CD14-positive monocyte (primary cell): ENCODE measurements at regions not wholly inside any gene's neighbourhood (a gene's known extent, or its start where the extent isn't known, plus 50 kb on each side); places are given as distances from the start of the nearest gene placed in this dataset.

Experiments
- DNase-seq, 3 donors: peaks; one replicate each; pipeline ENCODE4 v3.0.0-alpha.2; 2011 to 2022
- H2AFZ ChIP-seq: 2 replicates; pipeline ENCODE4 v1.6.0; 2012; ENCODE audit warnings: mild to moderate bottlenecking, low read depth, low read length, inconsistent platforms; ENCODE audit not compliant: insufficient read depth, poor library complexity, severe bottlenecking
- H3K27ac ChIP-seq, 2 donors: 1 replicate in 1 of 2; 2 replicates in 1 of 2; pipeline ENCODE4 v1.5.1; 2012 to 2013; ENCODE audit warnings: low read length in 2 of 2, control low read depth in 1 of 2, inconsistent platforms in 1 of 2, low read depth in 1 of 2, mild to moderate bottlenecking in 1 of 2
- H3K27me3 ChIP-seq, 2 donors: one replicate each; pipeline versions ENCODE4 v1.6.0 to v1.6.1; 2011 to 2013; ENCODE audit warnings: low read length in 2 of 2; ENCODE audit not compliant: control insufficient read depth in 2 of 2, insufficient read depth in 2 of 2
- H3K36me3 ChIP-seq, 2 donors: replicated peaks in 1 of 2; 1 replicate in 1 of 2; 2 replicates in 1 of 2; pipeline versions ENCODE4 v1.5.1 to v1.6.1; 2012 to 2013; ENCODE audit warnings: low read length in 2 of 2, control low read depth in 1 of 2, inconsistent platforms in 1 of 2, mild to moderate bottlenecking in 1 of 2; ENCODE audit not compliant: insufficient read depth in 2 of 2, control insufficient read depth in 1 of 2
- H3K4me1 ChIP-seq, 2 donors: 1 replicate in 1 of 2; 2 replicates in 1 of 2; pipeline versions ENCODE4 v1.5.1 to v1.6.1; 2012 to 2013; ENCODE audit warnings: low read length in 2 of 2, control low read depth in 1 of 2, inconsistent platforms in 1 of 2, mild to moderate bottlenecking in 1 of 2, moderate library complexity in 1 of 2; ENCODE audit not compliant: insufficient read depth in 2 of 2, control insufficient read depth in 1 of 2
- H3K4me2 ChIP-seq: replicated peaks from 2 replicates; pipeline ENCODE3; 2012; ENCODE audit warnings: low read length, moderate library complexity, mild to moderate bottlenecking; ENCODE audit not compliant: poor library complexity, severe bottlenecking; ENCODE audit errors: extremely low read depth
- H3K4me3 ChIP-seq, 3 experiments: fragments of 200-600 bp in 1 of 3; sonication (generic) in 1 of 3; replicated peaks in 1 of 3; 1 replicate in 2 of 3; 2 replicates in 1 of 3; pipeline ENCODE4 v1.5.1; 2011 to 2013; ENCODE audit warnings: low read length in 3 of 3, mild to moderate bottlenecking in 3 of 3, control low read depth in 2 of 3, low read depth in 2 of 3, inconsistent platforms in 1 of 3, moderate library complexity in 1 of 3
- H3K79me2 ChIP-seq: 2 replicates; pipeline ENCODE4 v1.6.0; 2012; ENCODE audit warnings: mild to moderate bottlenecking, control low read depth, inconsistent platforms, low read length, moderate library complexity; ENCODE audit not compliant: insufficient read depth
- H3K9ac ChIP-seq: 2 replicates; pipeline ENCODE4 v1.6.0; 2017; ENCODE audit warnings: low read length, mild to moderate bottlenecking; ENCODE audit not compliant: insufficient read depth, poor library complexity, severe bottlenecking
- H3K9me3 ChIP-seq, 2 donors: replicated peaks in 1 of 2; 1 replicate in 1 of 2; 2 replicates in 1 of 2; pipeline versions ENCODE4 v1.5.1 to v1.6.1; 2012 to 2013; ENCODE audit warnings: low read length in 2 of 2, control low read depth in 1 of 2; ENCODE audit not compliant: control insufficient read depth in 1 of 2, insufficient read depth in 1 of 2
- H4K20me1 ChIP-seq: 2 replicates; pipeline ENCODE4 v1.6.0; 2012; ENCODE audit warnings: mild to moderate bottlenecking, low read length, control low read depth, moderate library complexity; ENCODE audit not compliant: insufficient read depth
- H3K27ac Mint-ChIP-seq, 7 donors: one replicate each; pipeline ENCODE4 v1.8.0; 2020; ENCODE audit warnings: mild to moderate bottlenecking in 7 of 7, mixed read lengths in 7 of 7, moderate library complexity in 6 of 7, inconsistent platforms in 2 of 7
- H3K27me3 Mint-ChIP-seq, 3 donors: one replicate each; pipeline ENCODE4 v1.8.0; 2021 to 2022; ENCODE audit warnings: low read depth in 3 of 3, mild to moderate bottlenecking in 3 of 3, mixed read lengths in 3 of 3, moderate library complexity in 3 of 3, inconsistent platforms in 1 of 3
- H3K36me3 Mint-ChIP-seq, 2 donors: one replicate each; pipeline ENCODE4 v1.8.0; 2020; ENCODE audit warnings: mixed read lengths in 2 of 2, inconsistent platforms in 1 of 2, mild to moderate bottlenecking in 1 of 2
- H3K4me1 Mint-ChIP-seq: one replicate; pipeline ENCODE4 v1.8.0; 2020; ENCODE audit warnings: mild to moderate bottlenecking, mixed read lengths
- H3K4me3 Mint-ChIP-seq, 2 donors: one replicate each; pipeline ENCODE4 v1.8.0; 2020; ENCODE audit warnings: mild to moderate bottlenecking in 2 of 2, mixed read lengths in 2 of 2, moderate library complexity in 1 of 2
- H3K9me3 Mint-ChIP-seq, 7 donors: one replicate each; pipeline ENCODE4 v1.8.0; 2020 to 2022; ENCODE audit warnings: mixed read lengths in 7 of 7, mild to moderate bottlenecking in 6 of 7, moderate library complexity in 6 of 7, inconsistent platforms in 2 of 7
- CTCF ChIP-seq: fragments of 200-600 bp; IDR thresholded peaks from one replicate; pipeline ENCODE4 v1.8.0; 2022; ENCODE audit warnings: antibody characterized with exemption, mild to moderate bottlenecking
- WGBS: methylation state at CpG from one replicate; pipeline ENCODE4 v1.1.5; 2013; ENCODE audit warnings: missing lambda C conversion rate; ENCODE audit not compliant: insufficient coverage; 5-methylcytosine and 5-hydroxymethylcytosine counted together
- intact Hi-C, 2 donors: fragments of 100-400 bp; cut with micrococcal nuclease; formaldehyde crosslinking; loops; one replicate each; pipeline versions ENCODE4 v1.15.0 to v1.15.1; 2023

GRCh38 chr22:22075382-22076163 is 93.0 kb upstream of the TOP3B start:
- intact Hi-C loops, result no loop called here
- Histone ChIP-seq H3K79me2 (no peaks in the 10 kb centered on the region), H4K20me1 (no peaks in the 10 kb centered on the region), H3K27me3 (no peaks in the 10 kb centered on the region), H3K4me2 (no peak overlapping the region), H3K9ac (no peak overlapping the region), H3K27ac (peak overlapping the region in 1 of 2 donors; percentile 67), H2AFZ (peak overlapping the region; percentile 58), H3K9me3 (no peaks in the 10 kb centered on the region), H3K4me3 (no peak overlapping the region), H3K4me1 (peaks cover 17 to 31% of the 10 kb centered on the region in 2 donors), H3K36me3 (no peaks in the 10 kb centered on the region)
- Mint-ChIP-seq H3K27ac (peak overlapping the region in 6 of 7 donors; percentile 10 to 79 (median 48)), H3K4me1 (peaks cover 31% of the 10 kb centered on the region), H3K9me3 (peaks cover 0 to 1% (median 0%) of the 10 kb centered on the region in 7 donors), H3K27me3 (peaks cover 1 to 6% (median 2%) of the 10 kb centered on the region in 3 donors), H3K36me3 (no peaks in the 10 kb centered on the region), H3K4me3 (no peak overlapping the region)
- WGBS, result 91% methylated on average over 6 of the region's 12 CpGs
- TF ChIP-seq CTCF, result no peak
- DNase-seq, result no peak

- Histone ChIP-seq H3K9me3 (no peaks in the 10 kb centered on the region), H3K27ac (peak overlapping the region in 1 of 2 donors; percentile 67), H3K4me3 (peak overlapping the region in 1 of 3 experiments; percentile 42), H3K79me2 (no peaks in the 10 kb centered on the region), H3K4me2 (no peak overlapping the region), H3K36me3 (no peaks in the 10 kb centered on the region), H4K20me1 (no peaks in the 10 kb centered on the region), H3K4me1 (peaks cover 20 to 38% of the 10 kb centered on the region in 2 donors), H3K9ac (no peak overlapping the region), H2AFZ (peak overlapping the region; percentile 58), H3K27me3 (no peaks in the 10 kb centered on the region)
- H3K9me3 Mint-ChIP-seq, result peaks cover 0 to 1% (median 0%) of the 10 kb centered on the region in 7 donors
- intact Hi-C loops, result no loop called here
- WGBS, result no CpG with 5 or more reads among the region's 1 CpG
- DNase-seq, result peak in 2 of 3 donors; percentile 18 to 62
- H3K27ac Mint-ChIP-seq, result peak overlapping the region in 6 of 7 donors; percentile 16 to 79 (median 46)
- H3K4me1 Mint-ChIP-seq, result peaks cover 38% of the 10 kb centered on the region
- no peak for TF ChIP-seq CTCF
- peaks cover 2 to 6% (median 3%) of the 10 kb centered on the region in 3 donors for H3K27me3 Mint-ChIP-seq
- peak overlapping the region in 1 of 2 donors; percentile 26 for H3K4me3 Mint-ChIP-seq
- H3K36me3 Mint-ChIP-seq, result no peaks in the 10 kb centered on the region
These were observed 92.2 kb upstream of the TOP3B start for GRCh38 chr22:22074634-22075381.
